ENCODE measurements at regions not wholly inside any gene's neighbourhood (a gene's known extent, or its start where the extent isn't known, plus 50 kb on each side); places are given as distances from the start of the nearest gene placed in this dataset.

GRCh38 chr4:112933790-112934189 lies 115.7 kb upstream of the ANK2 start:
- Histone ChIP-seq H3K4me3 (no peak overlapping the region), H3K36me3 (ENCODE audit: low read depth) (no peaks in the 10 kb centered on the region), H3K9me3 (no peaks in the 10 kb centered on the region), H3K4me1 (ENCODE audit: low read depth) (no peaks in the 10 kb centered on the region)
- no peak for TF ChIP-seq CTCF (IDR thresholded peaks at IDR 0.05)
- ATAC-seq (no peak), DNase-seq (no peak)
- intact Hi-C loops (cut with DNase I, micrococcal nuclease), result loop anchor here in 1 of 2 donors (10.0 kb wide), 1 partner anchor 299 kb away; the partner anchor contains the start of genes LARP7 and ZGRF1

GRCh38 chr4:112938461-112939058 lies 110.9 kb upstream of the ANK2 start:
- H3K9me3 ChIP-seq, result no peaks in the 10 kb centered on the region
- H3K36me3 ChIP-seq (ENCODE audit: low read depth), result no peaks in the 10 kb centered on the region
- no peaks in the 10 kb centered on the region for H3K4me1 ChIP-seq (ENCODE audit: low read depth)
- TF ChIP-seq CTCF (IDR thresholded peaks at IDR 0.05), result no peak
- ATAC-seq, result no peak
- DNase-seq, result no peak
- H3K4me3 ChIP-seq, result no peak overlapping the region
- intact Hi-C loops (cut with DNase I, micrococcal nuclease), result loop anchor here in 1 of 2 donors (10.0 kb wide), 1 partner anchor 304 kb away; the partner anchor contains the start of genes LARP7 and ZGRF1

GRCh38 chr4:112939901-112940300 lies 109.6 kb upstream of the ANK2 start:
- Histone ChIP-seq H3K9me3 (no peaks in the 10 kb centered on the region), H3K36me3 (ENCODE audit: low read depth) (no peaks in the 10 kb centered on the region), H3K4me1 (ENCODE audit: low read depth) (no peaks in the 10 kb centered on the region), H3K4me3 (no peak overlapping the region)
- no peak for TF ChIP-seq CTCF (IDR thresholded peaks at IDR 0.05)
- intact Hi-C loops (cut with DNase I, micrococcal nuclease), result loop anchor here in 1 of 2 donors (10.0 kb wide), 1 partner anchor 305 kb away; the partner anchor contains the start of genes LARP7 and ZGRF1
- ATAC-seq (no peak), DNase-seq (no peak)

GRCh38 chr4:112940336-112940735 lies 109.1 kb upstream of the ANK2 start:
- no peak for DNase-seq
- Histone ChIP-seq H3K4me1 (ENCODE audit: low read depth) (no peaks in the 10 kb centered on the region), H3K4me3 (no peak overlapping the region), H3K36me3 (ENCODE audit: low read depth) (no peaks in the 10 kb centered on the region), H3K9me3 (no peaks in the 10 kb centered on the region)
- intact Hi-C loops (cut with DNase I, micrococcal nuclease), result no loop called here
- TF ChIP-seq CTCF (IDR thresholded peaks at IDR 0.05), result no peak
- ATAC-seq, result no peak

GRCh38 chr4:112942077-112942476 lies 107.4 kb upstream of the ANK2 start:
- H3K4me3 ChIP-seq, result no peak overlapping the region
- no peak for TF ChIP-seq CTCF (IDR thresholded peaks at IDR 0.05)
- H3K9me3 ChIP-seq, result no peaks in the 10 kb centered on the region
- DNase-seq, result no peak
- no peaks in the 10 kb centered on the region for H3K4me1 ChIP-seq (ENCODE audit: low read depth)
- H3K36me3 ChIP-seq (ENCODE audit: low read depth), result no peaks in the 10 kb centered on the region
- intact Hi-C loops (cut with DNase I, micrococcal nuclease), result no loop called here
- no peak for ATAC-seq
